H1 (cell line): ENCODE measurements at regions not wholly inside any gene's neighbourhood (a gene's known extent, or its start where the extent isn't known, plus 50 kb on each side); places are given as distances from the start of the nearest gene placed in this dataset.

Source experiments
- BACH1 ChIP-seq: IDR thresholded peaks from 2 replicates; pipeline ENCODE4 v1.6.1; 2012; ENCODE audit warnings: low read length, improper control_type of control experiment
- JUND ChIP-seq: IDR thresholded peaks from 2 replicates; pipeline ENCODE4 v1.6.1; 2011; ENCODE audit warnings: mild to moderate bottlenecking, improper control_type of control experiment, low read length
- SUZ12 ChIP-seq: fragments of 200-600 bp; sonication (generic); IDR thresholded peaks from 2 replicates; pipeline ENCODE4 v1.6.1; 2012; ENCODE audit warnings: mild to moderate bottlenecking, inconsistent platforms, low read length, moderate library complexity, mixed read lengths
- TAF1 ChIP-seq: IDR thresholded peaks from 2 replicates; pipeline ENCODE4 v1.6.1; 2011; ENCODE audit warnings: mild to moderate bottlenecking, low read depth, low read length
- TF ChIP-seq, protein P1 (sequence below): fragments of 300-600 bp; sonication (generic); IDR thresholded peaks from 2 replicates; pipeline ENCODE4 v1.7.1; 2012; ENCODE audit warnings: low read length, moderate library complexity, mild to moderate bottlenecking, inconsistent platforms; ENCODE audit not compliant: insufficient replicate concordance

DNA sequence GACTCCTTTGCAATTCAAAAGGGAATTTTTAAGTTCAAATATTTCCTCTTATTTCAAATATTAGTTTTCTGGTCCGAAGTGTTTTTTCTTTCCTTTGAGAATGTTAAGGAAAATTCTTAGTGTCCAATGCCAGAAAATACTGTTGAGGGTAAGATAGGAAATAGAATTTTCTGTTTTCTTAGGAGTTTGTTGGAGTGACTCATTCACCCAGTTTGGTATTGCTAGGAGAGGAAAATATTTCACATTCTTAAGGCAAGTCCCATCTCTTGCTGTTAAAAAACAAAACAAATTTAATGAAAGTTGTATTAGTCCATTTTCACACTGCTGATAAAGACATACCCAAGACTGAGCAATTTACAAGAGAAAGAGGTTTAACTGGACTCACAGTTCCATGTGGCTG is 349.2 kb upstream of the ADAMTSL1 start (continued):
- TF ChIP-seq, protein P1, sequence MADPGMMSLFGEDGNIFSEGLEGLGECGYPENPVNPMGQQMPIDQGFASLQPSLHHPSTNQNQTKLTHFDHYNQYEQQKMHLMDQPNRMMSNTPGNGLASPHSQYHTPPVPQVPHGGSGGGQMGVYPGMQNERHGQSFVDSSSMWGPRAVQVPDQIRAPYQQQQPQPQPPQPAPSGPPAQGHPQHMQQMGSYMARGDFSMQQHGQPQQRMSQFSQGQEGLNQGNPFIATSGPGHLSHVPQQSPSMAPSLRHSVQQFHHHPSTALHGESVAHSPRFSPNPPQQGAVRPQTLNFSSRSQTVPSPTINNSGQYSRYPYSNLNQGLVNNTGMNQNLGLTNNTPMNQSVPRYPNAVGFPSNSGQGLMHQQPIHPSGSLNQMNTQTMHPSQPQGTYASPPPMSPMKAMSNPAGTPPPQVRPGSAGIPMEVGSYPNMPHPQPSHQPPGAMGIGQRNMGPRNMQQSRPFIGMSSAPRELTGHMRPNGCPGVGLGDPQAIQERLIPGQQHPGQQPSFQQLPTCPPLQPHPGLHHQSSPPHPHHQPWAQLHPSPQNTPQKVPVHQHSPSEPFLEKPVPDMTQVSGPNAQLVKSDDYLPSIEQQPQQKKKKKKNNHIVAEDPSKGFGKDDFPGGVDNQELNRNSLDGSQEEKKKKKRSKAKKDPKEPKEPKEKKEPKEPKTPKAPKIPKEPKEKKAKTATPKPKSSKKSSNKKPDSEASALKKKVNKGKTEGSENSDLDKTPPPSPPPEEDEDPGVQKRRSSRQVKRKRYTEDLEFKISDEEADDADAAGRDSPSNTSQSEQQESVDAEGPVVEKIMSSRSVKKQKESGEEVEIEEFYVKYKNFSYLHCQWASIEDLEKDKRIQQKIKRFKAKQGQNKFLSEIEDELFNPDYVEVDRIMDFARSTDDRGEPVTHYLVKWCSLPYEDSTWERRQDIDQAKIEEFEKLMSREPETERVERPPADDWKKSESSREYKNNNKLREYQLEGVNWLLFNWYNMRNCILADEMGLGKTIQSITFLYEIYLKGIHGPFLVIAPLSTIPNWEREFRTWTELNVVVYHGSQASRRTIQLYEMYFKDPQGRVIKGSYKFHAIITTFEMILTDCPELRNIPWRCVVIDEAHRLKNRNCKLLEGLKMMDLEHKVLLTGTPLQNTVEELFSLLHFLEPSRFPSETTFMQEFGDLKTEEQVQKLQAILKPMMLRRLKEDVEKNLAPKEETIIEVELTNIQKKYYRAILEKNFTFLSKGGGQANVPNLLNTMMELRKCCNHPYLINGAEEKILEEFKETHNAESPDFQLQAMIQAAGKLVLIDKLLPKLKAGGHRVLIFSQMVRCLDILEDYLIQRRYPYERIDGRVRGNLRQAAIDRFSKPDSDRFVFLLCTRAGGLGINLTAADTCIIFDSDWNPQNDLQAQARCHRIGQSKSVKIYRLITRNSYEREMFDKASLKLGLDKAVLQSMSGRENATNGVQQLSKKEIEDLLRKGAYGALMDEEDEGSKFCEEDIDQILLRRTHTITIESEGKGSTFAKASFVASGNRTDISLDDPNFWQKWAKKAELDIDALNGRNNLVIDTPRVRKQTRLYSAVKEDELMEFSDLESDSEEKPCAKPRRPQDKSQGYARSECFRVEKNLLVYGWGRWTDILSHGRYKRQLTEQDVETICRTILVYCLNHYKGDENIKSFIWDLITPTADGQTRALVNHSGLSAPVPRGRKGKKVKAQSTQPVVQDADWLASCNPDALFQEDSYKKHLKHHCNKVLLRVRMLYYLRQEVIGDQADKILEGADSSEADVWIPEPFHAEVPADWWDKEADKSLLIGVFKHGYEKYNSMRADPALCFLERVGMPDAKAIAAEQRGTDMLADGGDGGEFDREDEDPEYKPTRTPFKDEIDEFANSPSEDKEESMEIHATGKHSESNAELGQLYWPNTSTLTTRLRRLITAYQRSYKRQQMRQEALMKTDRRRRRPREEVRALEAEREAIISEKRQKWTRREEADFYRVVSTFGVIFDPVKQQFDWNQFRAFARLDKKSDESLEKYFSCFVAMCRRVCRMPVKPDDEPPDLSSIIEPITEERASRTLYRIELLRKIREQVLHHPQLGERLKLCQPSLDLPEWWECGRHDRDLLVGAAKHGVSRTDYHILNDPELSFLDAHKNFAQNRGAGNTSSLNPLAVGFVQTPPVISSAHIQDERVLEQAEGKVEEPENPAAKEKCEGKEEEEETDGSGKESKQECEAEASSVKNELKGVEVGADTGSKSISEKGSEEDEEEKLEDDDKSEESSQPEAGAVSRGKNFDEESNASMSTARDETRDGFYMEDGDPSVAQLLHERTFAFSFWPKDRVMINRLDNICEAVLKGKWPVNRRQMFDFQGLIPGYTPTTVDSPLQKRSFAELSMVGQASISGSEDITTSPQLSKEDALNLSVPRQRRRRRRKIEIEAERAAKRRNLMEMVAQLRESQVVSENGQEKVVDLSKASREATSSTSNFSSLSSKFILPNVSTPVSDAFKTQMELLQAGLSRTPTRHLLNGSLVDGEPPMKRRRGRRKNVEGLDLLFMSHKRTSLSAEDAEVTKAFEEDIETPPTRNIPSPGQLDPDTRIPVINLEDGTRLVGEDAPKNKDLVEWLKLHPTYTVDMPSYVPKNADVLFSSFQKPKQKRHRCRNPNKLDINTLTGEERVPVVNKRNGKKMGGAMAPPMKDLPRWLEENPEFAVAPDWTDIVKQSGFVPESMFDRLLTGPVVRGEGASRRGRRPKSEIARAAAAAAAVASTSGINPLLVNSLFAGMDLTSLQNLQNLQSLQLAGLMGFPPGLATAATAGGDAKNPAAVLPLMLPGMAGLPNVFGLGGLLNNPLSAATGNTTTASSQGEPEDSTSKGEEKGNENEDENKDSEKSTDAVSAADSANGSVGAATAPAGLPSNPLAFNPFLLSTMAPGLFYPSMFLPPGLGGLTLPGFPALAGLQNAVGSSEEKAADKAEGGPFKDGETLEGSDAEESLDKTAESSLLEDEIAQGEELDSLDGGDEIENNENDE: no peak
- TF ChIP-seq BACH1 (no peak), SUZ12 (no peak), JUND (no peak), TAF1 (no peak)
